Muscle of leg (tissue), 3 donors: ENCODE measurements at regions not wholly inside any gene's neighbourhood (a gene's known extent, or its start where the extent isn't known, plus 50 kb on each side); places are given as distances from the start of the nearest gene placed in this dataset.

Source experiments
- DNase-seq: peaks from one replicate; pipeline ENCODE4 v3.0.0; 2013
- H3K27ac ChIP-seq: one replicate; pipeline ENCODE4 v1.5.1; 2013; ENCODE audit warnings: mild to moderate bottlenecking, low read length, control low read depth
- H3K27me3 ChIP-seq: one replicate; pipeline ENCODE4 v1.6.1; 2013; ENCODE audit warnings: low read length; ENCODE audit not compliant: control insufficient read depth, insufficient read depth
- H3K36me3 ChIP-seq: one replicate; pipeline ENCODE4 v1.6.1; 2013; ENCODE audit warnings: low read length; ENCODE audit not compliant: control insufficient read depth, insufficient read depth
- H3K4me1 ChIP-seq: one replicate; pipeline ENCODE4 v1.6.1; 2013; ENCODE audit warnings: low read length; ENCODE audit not compliant: control insufficient read depth, insufficient read depth
- H3K4me3 ChIP-seq: one replicate; pipeline ENCODE4 v1.5.1; 2013; ENCODE audit warnings: low read length, control low read depth
- H3K9me3 ChIP-seq: replicated peaks from 2 replicates; pipeline ENCODE4 v1.6.1; 2013; ENCODE audit warnings: low read depth, low read length; ENCODE audit not compliant: control insufficient read depth
- WGBS: methylation state at CpG from one replicate; pipeline ENCODE4 v1.1.5; 2013; ENCODE audit warnings: missing lambda C conversion rate; ENCODE audit not compliant: insufficient coverage; 5-methylcytosine and 5-hydroxymethylcytosine counted together

GRCh38 chr2:183656121-183656520 is 531.9 kb downstream of the NUP35 start:
- Histone ChIP-seq H3K36me3 (no peaks in the 10 kb centered on the region), H3K4me3 (no peak overlapping the region), H3K4me1 (no peaks in the 10 kb centered on the region), H3K27ac (no peak overlapping the region), H3K27me3 (no peaks in the 10 kb centered on the region), H3K9me3 (peaks cover 3% of the 10 kb centered on the region)
- no peak for DNase-seq
- 60% methylated on average over 1 of the region's 1 CpG for WGBS

GRCh38 chr2:183665425-183665824 is 541.2 kb downstream of the NUP35 start:
- Histone ChIP-seq H3K4me1 (no peaks in the 10 kb centered on the region), H3K36me3 (no peaks in the 10 kb centered on the region), H3K4me3 (no peak overlapping the region), H3K9me3 (no peaks in the 10 kb centered on the region), H3K27me3 (no peaks in the 10 kb centered on the region), H3K27ac (no peak overlapping the region)
- no CpG with 5 or more reads among the region's 3 CpGs for WGBS
- peak; percentile 67 for DNase-seq

- no peaks in the 10 kb centered on the region for H3K27me3 ChIP-seq
- no peak overlapping the region for H3K4me3 ChIP-seq
- no peaks in the 10 kb centered on the region for H3K36me3 ChIP-seq
- H3K27ac ChIP-seq: no peak overlapping the region
- WGBS: no CpG with 5 or more reads among the region's 1 CpG
- no peaks in the 10 kb centered on the region for H3K9me3 ChIP-seq
- DNase-seq: peak; percentile 39
- no peaks in the 10 kb centered on the region for H3K4me1 ChIP-seq
Observed at GRCh38 chr2:183666031-183666430, 541.8 kb downstream of the NUP35 start.

- H3K27ac ChIP-seq: no peak overlapping the region
- H3K27me3 ChIP-seq: no peaks in the 10 kb centered on the region
- no peak for DNase-seq
- no CpG with 5 or more reads among the region's 2 CpGs for WGBS
- H3K36me3 ChIP-seq: no peaks in the 10 kb centered on the region
- no peaks in the 10 kb centered on the region for H3K9me3 ChIP-seq
- H3K4me1 ChIP-seq: no peaks in the 10 kb centered on the region
- no peak overlapping the region for H3K4me3 ChIP-seq
Observed at GRCh38 chr2:183671233-183671632, 547.0 kb downstream of the NUP35 start.

- Histone ChIP-seq H3K27me3 (no peaks in the 10 kb centered on the region), H3K9me3 (no peaks in the 10 kb centered on the region), H3K4me3 (no peak overlapping the region), H3K36me3 (no peaks in the 10 kb centered on the region), H3K4me1 (no peaks in the 10 kb centered on the region), H3K27ac (no peak overlapping the region)
- DNase-seq: no peak
- 90% methylated on average over 2 of the region's 5 CpGs for WGBS
Observed at GRCh38 chr2:183678908-183679307, 554.7 kb downstream of the NUP35 start.

GRCh38 chr2:183680573-183680972 is 556.3 kb downstream of the NUP35 start:
- no peak overlapping the region for H3K4me3 ChIP-seq
- no peaks in the 10 kb centered on the region for H3K4me1 ChIP-seq
- no CpG with 5 or more reads among the region's 2 CpGs for WGBS

GRCh38 chr2:183684686-183685085 is 560.4 kb downstream of the NUP35 start:
- H3K27ac ChIP-seq: no peak overlapping the region
- H3K9me3 ChIP-seq: no peaks in the 10 kb centered on the region
- H3K36me3 ChIP-seq: no peaks in the 10 kb centered on the region
- no peaks in the 10 kb centered on the region for H3K4me1 ChIP-seq
- H3K27me3 ChIP-seq: no peaks in the 10 kb centered on the region
- no peak overlapping the region for H3K4me3 ChIP-seq
- no CpG with 5 or more reads among the region's 2 CpGs for WGBS
- no peak for DNase-seq

More at GRCh38 chr2:183680573-183680972, 556.3 kb downstream of the NUP35 start:
- Histone ChIP-seq H3K9me3 (no peaks in the 10 kb centered on the region), H3K27me3 (no peaks in the 10 kb centered on the region), H3K36me3 (no peaks in the 10 kb centered on the region), H3K27ac (no peak overlapping the region)
- DNase-seq: no peak

GRCh38 chr2:183696028-183696427 is 571.8 kb downstream of the NUP35 start:
- no peaks in the 10 kb centered on the region for H3K27me3 ChIP-seq
- DNase-seq: no peak
- H3K4me1 ChIP-seq: no peaks in the 10 kb centered on the region
- H3K4me3 ChIP-seq: no peak overlapping the region
- 80% methylated on average over 2 of the region's 4 CpGs for WGBS
- no peaks in the 10 kb centered on the region for H3K36me3 ChIP-seq
- H3K27ac ChIP-seq: no peak overlapping the region
- H3K9me3 ChIP-seq: peaks cover 3% of the 10 kb centered on the region

GRCh38 chr2:183709829-183710228 is 585.6 kb downstream of the NUP35 start:
- no peaks in the 10 kb centered on the region for H3K27me3 ChIP-seq
- H3K9me3 ChIP-seq: peaks cover 2% of the 10 kb centered on the region
- 64% methylated on average over 1 of the region's 1 CpG for WGBS
- H3K4me1 ChIP-seq: no peaks in the 10 kb centered on the region
- no peaks in the 10 kb centered on the region for H3K36me3 ChIP-seq
- no peak overlapping the region for H3K27ac ChIP-seq
- no peak for DNase-seq
- no peak overlapping the region for H3K4me3 ChIP-seq

GRCh38 chr2:183718246-183718645 is 594.0 kb downstream of the NUP35 start:
- no CpG with 5 or more reads among the region's 3 CpGs for WGBS
- Histone ChIP-seq H3K4me3 (no peak overlapping the region), H3K36me3 (no peaks in the 10 kb centered on the region), H3K9me3 (no peaks in the 10 kb centered on the region), H3K27me3 (no peaks in the 10 kb centered on the region), H3K4me1 (no peaks in the 10 kb centered on the region), H3K27ac (no peak overlapping the region)
- no peak for DNase-seq

GRCh38 chr2:183723278-183723677 is 599.0 kb downstream of the NUP35 start:
- Histone ChIP-seq H3K4me3 (no peak overlapping the region), H3K9me3 (no peaks in the 10 kb centered on the region), H3K4me1 (no peaks in the 10 kb centered on the region), H3K27me3 (no peaks in the 10 kb centered on the region), H3K27ac (no peak overlapping the region), H3K36me3 (no peaks in the 10 kb centered on the region)
- no peak for DNase-seq
- no CpG with 5 or more reads among the region's 2 CpGs for WGBS
